Upper lobe of left lung (tissue), 4 donors: ENCODE measurements at regions not wholly inside any gene's neighbourhood (a gene's known extent, or its start where the extent isn't known, plus 50 kb on each side); places are given as distances from the start of the nearest gene placed in this dataset.
"Not testable (repeated sequence)": the region's sequence is repeated elsewhere in the genome, so short reads cannot be mapped to it uniquely, and the experiment has no call there.

Source experiments
- EP300 ChIP-seq, 4 donors: sonication (generic); formaldehyde crosslinking; IDR thresholded peaks; one replicate each; pipeline ENCODE4 v1.5.1; 2017; ENCODE audit warnings: antibody characterized with exemption in 4 of 4, control low read depth in 2 of 4
- POLR2A ChIP-seq, 4 donors: fragments of 450-650 bp; IDR thresholded peaks; one replicate each; pipeline ENCODE4 v1.5.1; 2016 to 2017; ENCODE audit warnings: antibody characterized with exemption in 4 of 4, mild to moderate bottlenecking in 2 of 4
- TF ChIP-seq, protein P1 (sequence below), 6 experiments: fragments of 450-650 bp in 4 of 6; fragments of 200-600 bp in 2 of 6; sonication (generic) in 2 of 6; IDR thresholded peaks; one replicate each; pipeline ENCODE4 v1.5.1; 2016 to 2019; ENCODE audit warnings: antibody characterized with exemption in 6 of 6

DNA sequence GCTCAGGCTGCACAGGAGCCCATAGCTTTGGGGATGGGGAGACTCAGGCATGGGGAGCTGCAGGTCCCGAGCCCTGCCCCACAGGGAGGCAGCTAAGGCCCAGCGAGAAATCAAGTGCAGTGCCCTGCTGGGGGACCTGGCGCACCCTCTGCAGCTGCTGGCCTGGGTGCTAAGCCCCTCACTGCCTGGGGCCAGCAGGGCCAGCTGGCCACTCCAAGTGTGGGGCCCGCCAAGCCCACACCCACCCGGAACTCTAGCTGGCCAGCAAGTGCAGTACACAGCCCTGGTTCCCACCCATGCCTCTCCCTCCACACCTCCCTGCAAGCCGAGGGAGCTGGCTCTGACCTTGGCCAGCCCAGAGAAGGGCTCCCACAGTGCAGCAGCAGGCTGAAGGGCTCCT, 268.7 kb upstream of the LRRC4C start:
- TF ChIP-seq, protein P1, sequence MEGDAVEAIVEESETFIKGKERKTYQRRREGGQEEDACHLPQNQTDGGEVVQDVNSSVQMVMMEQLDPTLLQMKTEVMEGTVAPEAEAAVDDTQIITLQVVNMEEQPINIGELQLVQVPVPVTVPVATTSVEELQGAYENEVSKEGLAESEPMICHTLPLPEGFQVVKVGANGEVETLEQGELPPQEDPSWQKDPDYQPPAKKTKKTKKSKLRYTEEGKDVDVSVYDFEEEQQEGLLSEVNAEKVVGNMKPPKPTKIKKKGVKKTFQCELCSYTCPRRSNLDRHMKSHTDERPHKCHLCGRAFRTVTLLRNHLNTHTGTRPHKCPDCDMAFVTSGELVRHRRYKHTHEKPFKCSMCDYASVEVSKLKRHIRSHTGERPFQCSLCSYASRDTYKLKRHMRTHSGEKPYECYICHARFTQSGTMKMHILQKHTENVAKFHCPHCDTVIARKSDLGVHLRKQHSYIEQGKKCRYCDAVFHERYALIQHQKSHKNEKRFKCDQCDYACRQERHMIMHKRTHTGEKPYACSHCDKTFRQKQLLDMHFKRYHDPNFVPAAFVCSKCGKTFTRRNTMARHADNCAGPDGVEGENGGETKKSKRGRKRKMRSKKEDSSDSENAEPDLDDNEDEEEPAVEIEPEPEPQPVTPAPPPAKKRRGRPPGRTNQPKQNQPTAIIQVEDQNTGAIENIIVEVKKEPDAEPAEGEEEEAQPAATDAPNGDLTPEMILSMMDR (IDR thresholded peaks at IDR 0.05) = not testable (repeated sequence)
- TF ChIP-seq POLR2A, EP300 (IDR thresholded peaks at IDR 0.05): not testable (repeated sequence)
